ENCODE measurements at regions not wholly inside any gene's neighbourhood (a gene's known extent, or its start where the extent isn't known, plus 50 kb on each side); places are given as distances from the start of the nearest gene placed in this dataset.

DNA sequence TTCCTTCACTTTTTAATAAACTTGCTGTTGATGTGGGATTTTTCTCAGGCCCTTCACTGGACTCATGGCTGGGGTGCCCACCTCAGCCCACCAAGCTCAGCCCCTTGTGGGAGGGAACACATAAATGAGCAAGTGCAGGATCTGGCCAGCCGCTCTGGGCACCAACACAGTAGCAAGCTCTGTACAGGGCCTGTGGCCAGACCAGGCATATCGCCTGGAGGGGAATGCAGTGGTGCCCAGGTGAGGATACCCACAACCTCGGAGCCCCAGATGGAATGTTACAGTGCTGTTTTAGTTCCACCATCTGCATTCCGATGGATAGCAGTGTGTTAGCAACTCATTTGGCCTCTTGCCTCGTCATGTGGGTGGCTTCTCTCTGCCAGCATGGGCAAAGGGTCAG is 234.6 kb downstream of the PPP1R3A start:
- Histone ChIP-seq H2AK5ac (ENCODE audit: low read depth, low read length) (no peak overlapping the region), H3K79me1 (ENCODE audit: low read depth, low read length) (no peaks in the 10 kb centered on the region), H2BK15ac (ENCODE audit: low read length) (no peak overlapping the region), H3K23ac (ENCODE audit: low read depth, low read length, poor library complexity) (no peak overlapping the region), H3K4me3 (ENCODE audit: low read length in 2 of 2) (no peak overlapping the region), H2BK12ac (ENCODE audit: low read length) (no peak overlapping the region), H3K9ac (ENCODE audit: low read depth, low read length, poor library complexity) (no peak overlapping the region), H3K18ac (ENCODE audit: low read length) (no peak overlapping the region), H3K4me1 (ENCODE audit: control insufficient read depth in 2 of 2, insufficient read depth in 1 of 2, low read depth in 1 of 2, low read length in 2 of 2) (no peaks in the 10 kb centered on the region), H3K9me3 (replicated peaks in 1 of 2; ENCODE audit: control insufficient read depth in 2 of 2, insufficient read depth in 1 of 2, low read depth in 1 of 2, low read length in 2 of 2) (peaks cover 0 to 3% of the 10 kb centered on the region in 2 donors), H4K8ac (ENCODE audit: low read depth, low read length) (no peak overlapping the region), H2BK5ac (ENCODE audit: low read length) (no peak overlapping the region), H3K36me3 (replicated peaks in 1 of 2; ENCODE audit: control insufficient read depth in 2 of 2, insufficient read depth in 2 of 2, low read length in 2 of 2) (no peaks in the 10 kb centered on the region), H3K4me2 (ENCODE audit: insufficient read depth, low read length, poor library complexity, severe bottlenecking) (no peak overlapping the region), H3K14ac (ENCODE audit: low read length) (no peak overlapping the region), H3K27ac (replicated peaks; ENCODE audit: low read length) (no peak overlapping the region), H2BK120ac (ENCODE audit: low read depth, low read length) (no peak overlapping the region), H3K4ac (ENCODE audit: low read length) (no peak overlapping the region), H4K91ac (ENCODE audit: low read depth, low read length, poor library complexity) (no peak overlapping the region), H2AFZ (ENCODE audit: low read length) (no peak overlapping the region), H3K27me3 (ENCODE audit: control insufficient read depth in 3 of 3, insufficient read depth in 3 of 3, low read depth in 1 of 3, low read length in 3 of 3) (no peaks in the 10 kb centered on the region)
- WGBS, 2 donors (ENCODE audit: extremely low coverage in 2 of 2, insufficient read length in 2 of 2, insufficient replicate concordance in 1 of 2), result no CpG with 5 or more reads among the region's 5 CpGs
- no peak for DNase-seq (ENCODE audit: low spot score)

DNA sequence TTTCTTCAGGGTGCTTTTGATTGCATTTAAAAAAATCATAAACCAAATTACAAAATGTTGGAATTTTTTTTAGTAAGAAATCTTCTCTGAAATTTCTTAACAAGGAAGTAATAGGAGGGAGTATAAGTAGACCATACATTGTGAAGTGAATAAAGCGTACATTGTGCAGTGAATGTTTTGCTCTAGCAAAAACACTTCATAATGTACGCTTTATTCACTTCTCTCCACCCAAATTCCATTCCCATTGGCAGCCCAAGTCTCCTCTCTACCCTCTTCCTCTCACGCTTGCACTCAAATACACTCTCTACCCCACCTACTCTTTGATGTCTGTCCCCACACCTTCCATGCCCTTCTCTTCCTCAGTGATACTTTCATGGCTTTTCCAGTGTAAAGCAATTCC is 241.0 kb downstream of the PPP1R3A start:
- Histone ChIP-seq H3K4ac (ENCODE audit: low read length) (no peak overlapping the region), H3K4me1 (ENCODE audit: control insufficient read depth in 2 of 2, insufficient read depth in 1 of 2, low read depth in 1 of 2, low read length in 2 of 2) (no peaks in the 10 kb centered on the region), H2AFZ (ENCODE audit: low read length) (no peak overlapping the region), H2BK120ac (ENCODE audit: low read depth, low read length) (no peak overlapping the region), H3K9me3 (replicated peaks in 1 of 2; ENCODE audit: control insufficient read depth in 2 of 2, insufficient read depth in 1 of 2, low read depth in 1 of 2, low read length in 2 of 2) (no peaks in the 10 kb centered on the region), H4K91ac (ENCODE audit: low read depth, low read length, poor library complexity) (no peak overlapping the region), H3K4me2 (ENCODE audit: insufficient read depth, low read length, poor library complexity, severe bottlenecking) (no peak overlapping the region), H3K14ac (ENCODE audit: low read length) (no peak overlapping the region), H3K27me3 (ENCODE audit: control insufficient read depth in 3 of 3, insufficient read depth in 3 of 3, low read depth in 1 of 3, low read length in 3 of 3) (no peaks in the 10 kb centered on the region), H3K27ac (replicated peaks; ENCODE audit: low read length) (no peak overlapping the region), H4K8ac (ENCODE audit: low read depth, low read length) (no peak overlapping the region), H2BK5ac (ENCODE audit: low read length) (no peak overlapping the region), H3K23ac (ENCODE audit: low read depth, low read length, poor library complexity) (no peak overlapping the region), H3K36me3 (replicated peaks in 1 of 2; ENCODE audit: control insufficient read depth in 2 of 2, insufficient read depth in 2 of 2, low read length in 2 of 2) (no peaks in the 10 kb centered on the region), H3K79me1 (ENCODE audit: low read depth, low read length) (no peaks in the 10 kb centered on the region), H3K18ac (ENCODE audit: low read length) (no peak overlapping the region), H3K9ac (ENCODE audit: low read depth, low read length, poor library complexity) (no peak overlapping the region), H2AK5ac (ENCODE audit: low read depth, low read length) (no peak overlapping the region), H3K4me3 (ENCODE audit: low read length in 2 of 2) (no peak overlapping the region), H2BK15ac (ENCODE audit: low read length) (no peak overlapping the region), H2BK12ac (ENCODE audit: low read length) (no peak overlapping the region)
- no peak for DNase-seq (ENCODE audit: low spot score)
- WGBS, 2 donors (ENCODE audit: extremely low coverage in 2 of 2, insufficient read length in 2 of 2, insufficient replicate concordance in 1 of 2), result 100% methylated on average over 1 of the region's 3 CpGs

- WGBS, 2 donors (ENCODE audit: extremely low coverage in 2 of 2, insufficient read length in 2 of 2, insufficient replicate concordance in 1 of 2), result no CpG with 5 or more reads among the region's 1 CpG
- no peak overlapping the region for H2AFZ ChIP-seq (ENCODE audit: low read length)
- no peaks in the 10 kb centered on the region for H3K79me1 ChIP-seq (ENCODE audit: low read depth, low read length)
- no peaks in the 10 kb centered on the region for H3K9me3 ChIP-seq (replicated peaks in 1 of 2; ENCODE audit: control insufficient read depth in 2 of 2, insufficient read depth in 1 of 2, low read depth in 1 of 2, low read length in 2 of 2)
- H3K4me2 ChIP-seq (ENCODE audit: insufficient read depth, low read length, poor library complexity, severe bottlenecking), result no peak overlapping the region
- no peak overlapping the region for H4K8ac ChIP-seq (ENCODE audit: low read depth, low read length)
- H3K36me3 ChIP-seq (replicated peaks in 1 of 2; ENCODE audit: control insufficient read depth in 2 of 2, insufficient read depth in 2 of 2, low read length in 2 of 2), result no peaks in the 10 kb centered on the region
- no peak overlapping the region for H3K14ac ChIP-seq (ENCODE audit: low read length)
- no peak overlapping the region for H4K91ac ChIP-seq (ENCODE audit: low read depth, low read length, poor library complexity)
- H2BK12ac ChIP-seq (ENCODE audit: low read length), result no peak overlapping the region
- H3K4me1 ChIP-seq (ENCODE audit: control insufficient read depth in 2 of 2, insufficient read depth in 1 of 2, low read depth in 1 of 2, low read length in 2 of 2), result no peaks in the 10 kb centered on the region
- no peak overlapping the region for H2BK15ac ChIP-seq (ENCODE audit: low read length)
- no peak overlapping the region for H2AK5ac ChIP-seq (ENCODE audit: low read depth, low read length)
- H2BK120ac ChIP-seq (ENCODE audit: low read depth, low read length), result no peak overlapping the region
- no peak overlapping the region for H3K9ac ChIP-seq (ENCODE audit: low read depth, low read length, poor library complexity)
- H3K27ac ChIP-seq (replicated peaks; ENCODE audit: low read length), result no peak overlapping the region
- DNase-seq (ENCODE audit: low spot score), result no peak
- no peak overlapping the region for H3K18ac ChIP-seq (ENCODE audit: low read length)
- no peak overlapping the region for H3K4me3 ChIP-seq (ENCODE audit: low read length in 2 of 2)
- no peak overlapping the region for H3K4ac ChIP-seq (ENCODE audit: low read length)
- no peak overlapping the region for H2BK5ac ChIP-seq (ENCODE audit: low read length)
- H3K27me3 ChIP-seq (ENCODE audit: control insufficient read depth in 3 of 3, insufficient read depth in 3 of 3, low read depth in 1 of 3, low read length in 3 of 3), result no peaks in the 10 kb centered on the region
- H3K23ac ChIP-seq (ENCODE audit: low read depth, low read length, poor library complexity), result no peak overlapping the region
Observed at GRCh38 chr7:113664867-113665266, 253.9 kb downstream of the PPP1R3A start.

DNA sequence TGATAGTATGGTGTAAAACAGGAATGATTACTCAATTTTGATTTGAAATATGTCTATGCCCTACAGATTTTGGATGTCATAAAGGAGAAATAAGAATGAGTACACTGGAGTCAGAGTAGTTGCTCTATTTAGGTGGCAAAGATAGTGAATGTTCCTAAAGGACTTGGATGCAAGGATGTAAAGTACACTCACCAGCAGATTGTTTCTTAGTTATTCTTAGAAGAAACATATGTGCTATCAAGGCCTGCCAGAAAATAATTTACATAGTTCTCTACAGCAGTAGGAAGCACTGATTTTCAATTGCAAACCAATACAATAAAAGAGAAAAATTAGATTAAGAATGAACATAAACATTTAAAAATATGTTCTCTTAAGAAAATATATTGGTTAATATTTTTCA is 259.4 kb downstream of the PPP1R3A start:
- Histone ChIP-seq H2AFZ (ENCODE audit: low read length) (no peak overlapping the region), H3K27me3 (ENCODE audit: control insufficient read depth in 3 of 3, insufficient read depth in 3 of 3, low read depth in 1 of 3, low read length in 3 of 3) (no peaks in the 10 kb centered on the region), H3K14ac (ENCODE audit: low read length) (no peak overlapping the region), H4K8ac (ENCODE audit: low read depth, low read length) (no peak overlapping the region), H2AK5ac (ENCODE audit: low read depth, low read length) (no peak overlapping the region), H2BK120ac (ENCODE audit: low read depth, low read length) (no peak overlapping the region), H3K18ac (ENCODE audit: low read length) (no peak overlapping the region), H2BK5ac (ENCODE audit: low read length) (no peak overlapping the region), H3K9me3 (replicated peaks in 1 of 2; ENCODE audit: control insufficient read depth in 2 of 2, insufficient read depth in 1 of 2, low read depth in 1 of 2, low read length in 2 of 2) (no peaks in the 10 kb centered on the region), H3K9ac (ENCODE audit: low read depth, low read length, poor library complexity) (no peak overlapping the region), H2BK15ac (ENCODE audit: low read length) (no peak overlapping the region), H3K36me3 (replicated peaks in 1 of 2; ENCODE audit: control insufficient read depth in 2 of 2, insufficient read depth in 2 of 2, low read length in 2 of 2) (no peaks in the 10 kb centered on the region), H3K4me1 (ENCODE audit: control insufficient read depth in 2 of 2, insufficient read depth in 1 of 2, low read depth in 1 of 2, low read length in 2 of 2) (no peaks in the 10 kb centered on the region), H3K4me3 (ENCODE audit: low read length in 2 of 2) (no peak overlapping the region), H3K79me1 (ENCODE audit: low read depth, low read length) (no peaks in the 10 kb centered on the region), H3K4ac (ENCODE audit: low read length) (no peak overlapping the region), H4K91ac (ENCODE audit: low read depth, low read length, poor library complexity) (no peak overlapping the region), H3K23ac (ENCODE audit: low read depth, low read length, poor library complexity) (no peak overlapping the region), H2BK12ac (ENCODE audit: low read length) (no peak overlapping the region), H3K27ac (replicated peaks; ENCODE audit: low read length) (no peak overlapping the region), H3K4me2 (ENCODE audit: insufficient read depth, low read length, poor library complexity, severe bottlenecking) (no peak overlapping the region)
- DNase-seq (ENCODE audit: low spot score), result no peak
